GM19351 (cell line): ENCODE measurements at regions not wholly inside any gene's neighbourhood (a gene's known extent, or its start where the extent isn't known, plus 50 kb on each side); places are given as distances from the start of the nearest gene placed in this dataset.
A peak's percentile ranks its signal among the peaks of the same experiment; 100 is the strongest.
"Not testable (repeated sequence)": the region's sequence is repeated elsewhere in the genome, so short reads cannot be mapped to it uniquely, and the experiment has no call there.

ENCODE experiments used
- ATAC-seq: cut with Tn5 transposase; IDR thresholded peaks from one replicate; pipeline ENCODE4 v1.9.1; 2021; ENCODE audit warnings: mild to moderate bottlenecking, moderate library complexity; ENCODE audit not compliant: unreplicated experiment

DNA sequence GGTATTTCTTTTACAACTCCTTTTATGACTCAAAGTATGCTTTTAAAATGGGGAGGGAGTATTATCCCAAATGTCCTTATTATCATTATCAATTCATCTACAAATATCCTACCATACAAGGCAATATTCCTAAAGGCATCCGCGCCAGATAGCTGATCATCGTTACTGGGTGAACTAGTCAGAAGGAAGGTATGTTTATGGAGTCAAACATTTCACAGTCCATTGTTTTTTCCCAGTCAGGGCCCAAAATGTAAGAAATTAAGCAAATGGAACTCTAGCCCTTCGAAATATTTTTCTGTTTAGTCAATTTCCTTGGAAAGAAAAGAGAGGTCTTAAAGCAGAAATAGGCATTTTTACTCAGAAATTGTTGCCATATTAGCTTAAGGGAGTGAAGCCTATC lies 188.5 kb upstream of the CCNG1 start:
- ATAC-seq: no peak

DNA sequence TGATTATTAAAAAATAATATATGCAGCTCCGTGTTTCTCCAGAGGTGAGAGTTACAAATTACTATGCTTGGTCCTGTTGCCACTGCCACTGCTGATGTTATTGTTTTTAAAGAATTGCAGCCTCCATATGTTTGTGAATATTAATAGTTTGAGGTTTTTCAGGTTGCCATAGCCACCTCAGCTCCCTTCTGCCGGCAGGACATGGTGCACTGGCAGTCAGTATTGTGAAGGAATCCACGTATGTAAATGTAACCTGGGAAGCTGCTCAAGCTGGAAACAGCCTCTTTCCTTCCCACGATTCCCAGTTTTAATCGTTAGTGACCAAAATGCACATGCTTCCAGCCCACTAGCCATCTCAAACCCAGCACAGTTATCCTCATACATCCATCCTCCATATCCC lies 184.4 kb upstream of the CCNG1 start:
- no peak for ATAC-seq

DNA sequence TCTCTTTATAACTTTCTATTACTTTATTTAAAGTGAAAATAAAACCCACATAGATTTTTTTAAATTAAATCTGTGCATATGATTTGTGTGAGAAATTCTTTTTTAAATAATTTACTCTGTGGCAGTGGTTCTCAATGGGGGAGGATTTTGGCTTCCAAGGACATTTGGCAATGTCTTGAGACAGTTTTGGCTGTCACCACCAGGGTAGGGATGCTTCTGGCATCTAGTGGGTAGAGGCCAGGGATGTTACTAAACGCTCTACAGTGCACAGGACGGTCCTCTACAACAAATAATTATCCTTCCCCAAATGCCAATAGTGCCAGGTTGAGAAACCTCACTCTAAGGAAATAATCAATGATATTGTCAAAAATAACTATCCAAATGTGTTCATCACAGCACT lies 177.9 kb upstream of the CCNG1 start:
- no peak for ATAC-seq

DNA sequence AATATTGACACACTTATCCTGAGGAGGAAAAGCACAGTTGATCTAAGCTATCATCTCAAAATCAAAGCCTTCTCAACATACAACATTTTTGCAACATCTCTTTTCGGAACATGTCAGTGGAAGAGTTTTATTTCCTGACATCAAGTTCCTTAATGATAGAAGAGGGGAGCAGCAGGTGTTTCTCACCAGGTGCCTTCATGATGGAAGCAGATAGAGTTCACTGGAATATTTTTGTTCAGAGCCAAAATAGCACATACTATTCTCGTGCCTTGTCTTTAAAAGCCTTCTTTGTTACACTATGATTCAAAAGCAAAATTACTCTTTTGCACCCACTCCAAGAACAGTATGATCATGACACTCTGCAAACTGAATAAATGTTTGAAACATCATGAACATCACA lies 176.9 kb upstream of the CCNG1 start:
- ATAC-seq: no peak

DNA sequence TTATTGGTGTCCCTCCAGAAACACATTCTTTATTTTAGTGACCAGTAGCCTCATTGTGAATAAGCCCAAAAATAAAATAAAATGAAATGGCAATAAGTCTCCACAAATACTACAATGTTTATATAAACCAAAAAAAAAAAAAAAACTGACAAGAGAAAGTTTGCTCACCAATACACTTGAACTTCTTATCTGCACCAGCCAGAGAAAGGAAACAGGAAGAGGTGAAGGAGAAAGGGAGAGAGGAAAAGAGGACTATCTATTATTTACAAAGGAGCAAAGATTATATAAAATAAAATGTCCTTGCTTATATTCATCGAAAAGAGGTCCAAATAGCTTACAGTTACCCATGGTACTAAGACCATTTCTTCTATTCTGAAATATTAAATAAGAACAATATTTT lies 176.4 kb upstream of the CCNG1 start:
- ATAC-seq: no peak

DNA sequence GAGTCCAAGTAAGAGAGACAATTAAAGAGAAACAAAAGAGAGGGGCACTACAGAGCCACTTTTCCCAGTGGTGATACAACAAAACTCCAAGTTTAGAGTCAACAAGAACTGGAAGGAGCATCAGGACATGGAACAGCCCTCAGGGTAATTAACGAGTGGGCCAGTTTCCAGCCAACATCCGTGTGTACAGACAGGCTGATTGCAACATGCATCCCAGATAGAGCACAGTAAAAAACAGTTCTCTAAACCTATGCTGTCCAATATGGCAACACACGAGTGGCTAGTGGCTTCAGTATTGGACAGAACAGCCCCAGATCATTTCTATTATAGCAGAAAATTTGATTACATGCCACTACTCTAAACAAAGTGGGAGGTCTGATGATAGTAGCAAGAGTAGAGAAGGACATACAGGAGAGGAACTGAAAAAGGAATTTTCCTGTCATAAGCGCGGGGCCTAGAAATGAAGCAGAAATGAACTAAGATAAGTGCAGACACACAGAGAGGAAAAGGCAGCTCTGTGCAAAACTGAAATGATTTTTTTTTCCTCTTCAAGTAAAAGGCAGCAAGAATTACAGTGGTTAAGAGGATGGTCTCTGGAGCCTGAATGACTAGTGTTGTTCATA lies 175.6 kb upstream of the CCNG1 start:
- ATAC-seq: no peak

DNA sequence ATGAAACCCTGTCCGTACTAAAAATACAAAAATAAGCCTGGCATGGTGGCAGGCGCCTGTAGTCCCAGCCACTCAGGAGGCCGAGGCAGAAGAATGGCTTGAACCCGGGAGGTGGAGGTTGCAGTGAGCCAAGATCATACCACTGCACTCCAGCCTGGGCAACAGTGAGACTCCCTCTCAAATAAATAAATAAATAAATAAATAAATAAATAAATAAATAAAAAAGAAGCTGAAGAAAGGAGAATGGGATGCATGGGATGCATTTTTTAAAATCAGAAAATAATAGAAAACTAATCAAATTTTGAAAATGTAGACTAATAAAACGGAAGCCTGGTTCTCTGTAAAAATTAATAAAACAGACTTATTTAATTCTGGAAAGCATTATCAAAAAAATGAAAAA lies 171.1 kb upstream of the CCNG1 start:
- not testable (repeated sequence) for ATAC-seq

DNA sequence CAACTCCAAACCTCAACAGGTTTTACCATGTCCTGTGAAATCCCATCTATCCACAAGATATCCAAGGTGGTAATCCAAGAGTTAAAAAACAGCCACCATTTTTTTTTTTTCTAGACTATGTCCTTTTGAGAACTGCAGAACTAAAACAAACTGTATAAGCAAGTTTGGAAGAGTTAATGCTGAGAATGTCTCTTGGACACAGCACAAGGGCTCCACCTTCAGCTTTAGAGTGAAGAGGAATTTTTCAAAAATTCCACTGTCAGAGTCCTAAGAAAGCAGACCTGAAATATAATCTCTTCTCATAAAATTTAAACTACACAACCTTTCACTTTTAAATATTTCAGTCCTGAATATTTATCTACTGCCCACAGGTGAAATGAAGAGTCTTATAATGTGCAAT lies 167.8 kb upstream of the CCNG1 start:
- peak; percentile 50 for ATAC-seq

DNA sequence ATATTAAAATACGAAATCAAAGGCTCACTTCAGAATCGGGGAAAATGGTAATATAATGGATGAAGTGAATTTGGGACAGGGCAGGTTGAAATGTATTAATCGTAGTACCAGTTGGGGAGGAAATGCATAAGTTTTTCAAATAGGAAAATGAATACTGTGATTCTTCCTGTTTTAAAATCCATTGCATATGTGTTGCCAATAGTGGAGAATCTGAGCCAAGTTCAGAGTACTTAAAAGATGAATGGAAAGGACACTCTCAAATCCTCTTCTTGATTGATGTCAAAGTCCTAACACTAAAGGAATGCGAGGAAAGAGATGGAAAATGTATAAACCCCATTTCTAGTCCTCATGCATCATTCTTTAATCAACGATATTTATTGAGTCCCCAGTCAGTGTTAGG lies 160.9 kb upstream of the CCNG1 start:
- ATAC-seq: no peak

DNA sequence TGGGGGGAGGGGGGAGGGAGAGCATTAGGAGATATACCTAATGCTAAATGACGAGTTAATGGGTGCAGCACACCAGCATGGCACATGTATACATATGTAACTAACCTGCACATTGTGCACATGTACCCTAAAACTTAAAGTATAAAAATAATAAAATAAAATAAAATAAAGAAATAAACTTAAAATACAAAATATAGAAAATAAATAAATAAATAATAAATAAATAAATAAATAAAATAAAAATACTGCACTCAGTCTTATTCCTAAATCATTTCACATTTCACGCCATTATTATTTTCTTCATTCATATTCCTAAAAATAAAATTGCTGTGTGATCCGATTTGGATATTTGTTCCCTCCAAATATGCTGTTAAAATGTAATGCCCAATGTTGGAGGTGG lies 156.5 kb upstream of the CCNG1 start:
- ATAC-seq: not testable (repeated sequence)

DNA sequence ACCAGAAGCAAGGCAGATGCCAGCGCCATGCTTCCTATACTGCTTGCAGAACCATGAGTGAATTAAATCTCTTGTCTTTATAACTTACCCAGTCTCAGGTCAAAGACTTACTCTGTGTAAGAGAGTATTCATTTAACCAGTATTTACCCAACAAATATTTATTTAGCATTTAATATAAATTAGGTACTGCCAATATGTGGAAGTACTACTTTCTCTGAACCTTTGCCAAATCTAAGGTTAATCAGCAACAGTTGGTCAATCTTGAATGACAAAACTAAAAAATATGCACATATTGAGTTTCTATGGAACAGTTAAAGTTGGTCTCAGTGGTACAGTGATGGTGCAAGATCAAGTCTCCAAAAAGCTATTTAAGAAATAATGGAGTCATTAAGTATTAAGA lies 155.9 kb upstream of the CCNG1 start:
- no peak for ATAC-seq

DNA sequence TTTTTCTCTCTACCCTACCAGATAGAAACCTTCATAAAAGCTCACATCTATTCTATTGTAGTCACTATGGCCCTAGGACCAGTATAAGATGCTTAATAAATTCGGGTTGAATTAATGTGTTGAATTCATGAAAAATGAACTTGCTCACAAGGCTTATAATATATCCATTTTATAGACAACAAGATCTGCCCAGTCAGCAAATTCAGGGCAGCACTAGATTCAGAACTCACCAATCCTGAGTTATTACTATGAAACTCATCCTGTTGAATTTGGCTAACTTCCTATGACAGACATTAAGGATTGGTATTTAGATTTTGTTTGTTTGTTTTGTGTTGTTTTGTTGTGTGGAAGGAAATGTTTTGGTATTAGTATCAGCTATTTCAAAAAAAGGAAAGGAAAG lies 143.6 kb upstream of the CCNG1 start:
- no peak for ATAC-seq

DNA sequence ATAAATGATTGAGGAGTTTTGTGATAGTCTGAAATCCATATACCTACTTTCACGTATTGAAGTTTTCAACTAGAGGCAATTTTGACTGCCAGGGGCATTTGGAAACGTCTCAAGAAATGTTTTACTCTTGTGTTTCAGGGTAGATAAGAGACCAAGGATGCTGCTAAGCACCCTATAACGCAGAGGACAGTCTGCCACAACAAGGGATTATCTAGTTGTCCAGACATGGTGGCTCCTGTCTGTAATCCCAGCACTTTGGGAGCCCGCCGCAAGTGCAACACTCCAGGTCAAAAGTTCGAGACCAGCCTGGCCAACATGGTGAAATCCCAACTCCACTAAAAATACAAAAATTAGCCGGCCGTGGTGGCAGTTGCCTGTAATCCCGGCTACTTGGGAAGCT lies 133.7 kb upstream of the CCNG1 start:
- no peak for ATAC-seq

DNA sequence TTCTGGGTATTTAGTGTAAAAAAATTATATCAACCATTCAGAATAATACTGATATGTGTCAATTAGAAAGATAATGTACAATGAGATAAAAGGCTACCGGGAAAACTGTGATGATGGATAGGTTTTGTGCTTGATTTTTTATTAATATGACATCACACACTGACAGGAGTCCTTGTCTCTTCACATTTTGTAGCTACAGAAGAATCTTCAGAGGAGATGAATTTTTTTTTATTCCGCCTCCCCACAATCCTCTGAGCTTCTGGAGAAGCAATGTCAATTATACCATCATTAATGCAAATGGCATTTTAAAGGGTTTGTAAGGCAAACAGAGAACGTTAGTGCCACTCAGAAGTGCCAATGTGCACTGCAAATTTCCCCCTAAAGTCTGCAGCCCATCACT lies 131.7 kb upstream of the CCNG1 start:
- no peak for ATAC-seq

DNA sequence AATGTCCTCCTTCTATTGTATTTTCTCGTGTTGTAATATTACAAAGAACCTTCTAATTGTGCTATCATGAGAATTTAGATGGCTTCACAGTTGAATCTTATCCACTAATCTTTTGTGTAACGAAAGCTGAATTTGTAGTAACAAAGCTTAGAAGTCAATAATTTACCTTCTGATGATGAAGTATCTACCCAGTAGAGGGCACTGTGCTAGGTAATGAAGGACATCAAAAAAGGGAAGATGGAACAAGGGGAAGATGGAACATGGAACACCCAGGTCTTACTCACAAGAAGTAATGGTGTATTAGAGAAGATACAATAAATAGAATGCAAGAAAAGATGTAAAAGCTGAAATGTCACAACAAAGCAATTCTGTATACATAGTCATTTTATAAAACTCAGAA lies 131.0 kb upstream of the CCNG1 start:
- ATAC-seq: no peak

DNA sequence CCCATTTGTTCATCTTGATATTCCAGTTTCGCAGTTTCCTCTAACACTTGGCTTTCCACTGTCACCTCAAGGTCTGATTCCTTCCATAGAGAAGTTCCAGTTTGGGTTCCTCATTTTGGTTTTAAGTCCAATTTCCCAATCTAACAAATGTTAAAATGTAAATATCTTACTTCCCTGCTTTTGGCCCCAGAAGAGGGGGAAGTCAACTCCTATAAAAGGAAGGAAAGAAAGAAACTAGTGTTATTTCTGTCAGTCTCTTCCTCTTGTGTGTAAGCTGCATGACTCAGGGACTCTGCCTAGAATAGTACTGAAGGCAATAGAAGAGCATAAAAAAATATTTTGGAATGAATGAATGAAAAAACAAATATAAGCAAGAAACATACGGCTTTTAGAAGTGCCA lies 127.5 kb upstream of the CCNG1 start:
- no peak for ATAC-seq

DNA sequence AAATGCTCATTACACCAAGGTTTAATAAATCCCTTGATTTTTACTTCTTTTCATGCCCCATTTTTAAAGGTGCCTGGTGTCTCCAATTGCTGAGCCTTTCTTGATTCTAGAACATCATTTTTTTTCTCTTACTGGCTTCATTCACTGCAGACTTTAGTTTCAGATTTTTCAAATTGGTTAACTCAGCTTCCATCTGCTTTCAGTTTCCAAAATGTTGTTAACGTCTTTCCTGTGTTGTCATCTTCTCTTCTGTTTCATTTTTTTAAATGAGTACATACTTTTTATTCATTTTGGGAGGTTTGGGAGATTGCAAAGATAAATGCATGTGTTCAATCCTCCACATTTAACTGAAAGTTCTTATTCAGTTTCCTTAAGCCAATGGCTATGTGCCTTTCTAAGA lies 126.4 kb upstream of the CCNG1 start:
- ATAC-seq: peak; percentile 60

DNA sequence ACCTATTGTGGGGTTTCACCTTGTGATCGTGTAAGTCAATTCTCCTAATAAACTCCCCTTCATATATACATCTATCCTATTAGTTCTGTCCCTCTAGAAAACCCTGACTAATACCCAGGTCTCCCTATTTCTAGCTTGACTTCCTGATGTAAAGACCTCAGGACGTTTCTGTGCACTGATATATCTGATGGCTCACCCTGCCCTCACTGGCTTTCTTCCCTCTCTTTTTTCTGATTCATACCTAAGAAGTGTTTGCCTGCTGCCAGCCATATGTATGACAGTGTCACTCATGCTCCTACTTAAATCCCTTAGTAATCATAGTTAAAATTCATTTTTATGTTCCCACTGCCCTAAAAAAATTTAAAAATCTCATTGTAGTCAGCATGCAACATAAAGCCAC lies 124.8 kb upstream of the CCNG1 start:
- no peak for ATAC-seq

DNA sequence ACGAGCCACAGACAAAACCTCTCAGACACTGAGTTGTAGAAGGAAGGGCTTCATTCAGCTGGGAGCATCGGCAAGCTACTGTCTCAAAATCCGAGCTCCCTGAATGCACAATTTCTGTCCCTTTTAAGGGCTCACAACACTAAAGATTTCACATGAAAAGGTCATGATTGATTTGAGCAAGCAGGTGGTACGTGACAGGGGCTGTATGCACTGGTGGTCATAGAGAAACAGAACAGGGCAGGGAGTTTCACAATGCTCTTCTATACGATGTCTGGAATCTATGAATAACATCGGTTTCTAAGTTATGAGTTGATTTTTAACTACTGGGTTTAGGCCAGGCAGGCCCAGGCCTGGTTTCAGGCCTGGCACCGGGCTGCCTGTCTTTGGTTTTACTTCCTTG lies 124.3 kb upstream of the CCNG1 start:
- not testable (repeated sequence) for ATAC-seq

DNA sequence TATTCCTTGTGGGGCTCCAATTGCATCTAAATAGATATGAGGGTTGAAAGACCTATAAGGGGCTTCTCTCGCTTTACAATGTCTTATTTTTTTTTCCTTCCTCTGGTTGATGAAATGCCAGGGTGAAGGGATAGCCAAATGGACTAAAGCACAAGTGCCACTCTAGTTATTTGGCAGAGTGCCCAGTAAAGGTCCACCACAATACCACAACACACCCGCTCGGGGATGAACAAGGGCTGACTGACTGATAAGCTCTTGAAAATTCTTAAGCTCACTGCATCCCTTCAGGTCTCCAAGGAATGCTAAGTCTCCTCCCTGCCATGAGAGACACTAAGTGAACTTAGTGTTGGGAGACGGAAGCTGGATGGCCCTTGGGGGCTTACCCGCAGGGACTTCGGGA lies 121.0 kb upstream of the CCNG1 start:
- not testable (repeated sequence) for ATAC-seq

DNA sequence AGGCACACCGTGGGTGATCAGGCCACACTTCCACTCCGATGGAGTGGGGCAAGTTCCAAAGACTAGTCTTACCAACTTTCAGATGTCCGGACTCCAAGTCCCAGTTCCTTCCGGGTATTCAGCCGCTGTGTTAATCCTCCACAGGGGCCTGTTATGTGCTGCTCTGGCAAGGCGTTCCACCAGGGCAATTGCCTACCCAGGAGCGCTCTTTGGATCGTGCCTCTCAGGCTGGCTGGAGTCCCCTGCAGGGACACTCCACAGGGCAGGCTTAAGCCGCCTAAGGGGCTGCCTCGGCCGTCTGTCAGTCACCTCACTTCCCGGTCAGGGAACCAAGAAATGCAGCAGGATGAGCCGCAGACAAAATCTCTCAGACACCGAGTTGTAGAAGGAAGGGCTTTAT lies 118.7 kb upstream of the CCNG1 start:
- no peak for ATAC-seq

DNA sequence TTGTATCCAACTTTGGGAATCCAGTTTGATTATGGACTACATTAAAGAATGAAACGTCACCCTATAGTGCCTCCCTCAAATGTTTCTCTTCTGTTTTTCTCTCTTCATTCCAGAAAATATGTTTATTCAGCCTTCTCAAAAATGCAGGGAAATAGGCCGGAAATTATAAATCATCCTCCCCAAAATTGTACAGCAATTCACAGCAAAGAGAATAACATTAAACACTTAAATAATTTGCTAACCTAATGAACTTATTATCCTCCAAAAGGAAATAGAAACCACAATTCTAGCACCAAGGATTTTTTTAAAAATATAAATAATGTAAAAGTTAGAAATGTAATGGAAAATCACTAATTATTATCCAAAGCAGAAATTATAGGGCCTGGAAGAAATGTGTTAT lies 115.9 kb upstream of the CCNG1 start:
- ATAC-seq: no peak
